K562 (cell line): ENCODE measurements at regions not wholly inside any gene's neighbourhood (a gene's known extent, or its start where the extent isn't known, plus 50 kb on each side); places are given as distances from the start of the nearest gene placed in this dataset.
A peak's percentile ranks its signal among the peaks of the same experiment; 100 is the strongest.

Experiments used
- BRD4 ChIP-seq: fragments of 200-600 bp; sonication (generic); IDR thresholded peaks from 2 replicates; pipeline ENCODE4 v1.6.1; 2017; ENCODE audit warnings: inconsistent platforms
- CREM ChIP-seq: IDR thresholded peaks from 2 replicates; pipeline ENCODE4 v1.6.1; 2014; ENCODE audit warnings: antibody characterized with exemption, low read depth
- GTF2E2 ChIP-seq: fragments of 200-800 bp; sonication (Bioruptor generic); IDR thresholded peaks from 2 replicates; pipeline ENCODE4 v1.6.1; 2016; ENCODE audit warnings: missing genetic modification characterization, missing compliant biosample characterization
- HEY1 ChIP-seq: fragments of 250-450 bp; sonication (Bioruptor Pico); IDR thresholded peaks from 2 replicates; pipeline ENCODE4 v1.5.0; 2020; ENCODE audit warnings: mild to moderate bottlenecking, moderate library complexity, borderline replicate concordance
- MAFF ChIP-seq: IDR thresholded peaks from 2 replicates; pipeline ENCODE4 v1.6.1; 2012; ENCODE audit warnings: low read length, improper control_type of control experiment
- MBD2 ChIP-seq: sonication (generic); IDR thresholded peaks from 2 replicates; pipeline ENCODE4 v1.6.1; 2016; ENCODE audit warnings: low read depth, borderline replicate concordance
- NR2C1 ChIP-seq, 2 experiments: fragments of 450-650 bp; IDR thresholded peaks; 2 replicates each; pipeline ENCODE4 v1.6.1; 2017; ENCODE audit warnings: mild to moderate bottlenecking in 2 of 2, antibody characterized with exemption in 1 of 2, inconsistent platforms in 1 of 2, missing compliant biosample characterization in 1 of 2, missing genetic modification characterization in 1 of 2
- NR2C2 ChIP-seq, 2 experiments: fragments of 200-800 bp in 1 of 2; sonication (Bioruptor generic) in 1 of 2; sonication (generic) in 1 of 2; formaldehyde crosslinking in 1 of 2; IDR thresholded peaks; 2 replicates each; pipeline versions ENCODE4 v1.6.1 to v1.8.0; 2016 to 2022; ENCODE audit warnings: mild to moderate bottlenecking in 1 of 2, missing compliant biosample characterization in 1 of 2, missing genetic modification characterization in 1 of 2, missing genetic modification reagents in 1 of 2
- PHF21A ChIP-seq: fragments of 450-650 bp; IDR thresholded peaks from 2 replicates; pipeline ENCODE4 v1.6.1; 2017; ENCODE audit warnings: low read depth, borderline replicate concordance
- RAD21 ChIP-seq, 2 experiments: fragments of 250-450 bp in 1 of 2; fragments of 450-650 bp in 1 of 2; sonication (Bioruptor Pico) in 1 of 2; formaldehyde crosslinking in 1 of 2; IDR thresholded peaks in 1 of 2; conservative IDR thresholded peaks in 1 of 2; 2 replicates each; pipeline versions ENCODE4 v1.4.0 to v1.8.0; 2020 to 2022; ENCODE audit warnings: mild to moderate bottlenecking in 2 of 2, moderate library complexity in 1 of 2
- SMARCC2 ChIP-seq: fragments of 450-650 bp; IDR thresholded peaks from 2 replicates; pipeline ENCODE4 v1.6.1; 2017; ENCODE audit warnings: antibody characterized with exemption, moderate library complexity, mild to moderate bottlenecking, low read depth
- SRF ChIP-seq, 2 experiments: fragments of 250-450, 450-650 bp in 1 of 2; sonication (Bioruptor Pico) in 1 of 2; sonication (generic) in 1 of 2; formaldehyde crosslinking; IDR thresholded peaks; 2 replicates each; pipeline versions ENCODE4 v1.5.0 to v1.5.1; 2020 to 2022; ENCODE audit warnings: mild to moderate bottlenecking in 1 of 2, missing genetic modification reagents in 1 of 2
- STAT5A ChIP-seq: IDR thresholded peaks from 2 replicates; pipeline ENCODE4 v1.6.1; 2012; ENCODE audit warnings: low read length, inconsistent platforms, borderline replicate concordance
- TBL1XR1 ChIP-seq, 2 experiments: IDR thresholded peaks; 2 replicates each; pipeline ENCODE4 v1.6.1; 2012; ENCODE audit warnings: improper control_type of control experiment in 2 of 2, low read length in 2 of 2, mild to moderate bottlenecking in 1 of 2
- TEAD4 ChIP-seq, 2 experiments: sonication (generic) in 1 of 2; formaldehyde crosslinking in 1 of 2; IDR thresholded peaks; 2 replicates each; pipeline versions ENCODE4 v1.6.1 to v1.8.0; 2012 to 2022; ENCODE audit warnings: borderline replicate concordance in 1 of 2, inconsistent platforms in 1 of 2, low read length in 1 of 2, mild to moderate bottlenecking in 1 of 2, missing genetic modification reagents in 1 of 2
- TGIF2 ChIP-seq: sonication (generic); formaldehyde crosslinking; IDR thresholded peaks from 2 replicates; pipeline ENCODE4 v1.8.1; 2022; ENCODE audit warnings: mild to moderate bottlenecking, missing genetic modification reagents, moderate library complexity
- ZNF512 ChIP-seq: IDR thresholded peaks from 2 replicates; pipeline ENCODE4 v1.6.1; 2016; ENCODE audit warnings: missing genetic modification characterization, missing compliant biosample characterization
- ZNF766 ChIP-seq: fragments of 200-800 bp; sonication (Bioruptor generic); conservative IDR thresholded peaks from 2 replicates; pipeline ENCODE4 v1.6.1; 2016; ENCODE audit warnings: missing genetic modification characterization, missing compliant biosample characterization
- ZNF780A ChIP-seq: fragments of 250-450 bp; sonication (Bioruptor Pico); IDR thresholded peaks from 2 replicates; pipeline ENCODE4 v1.5.0; 2021; ENCODE audit warnings: mild to moderate bottlenecking
- TF ChIP-seq, protein P1 (sequence below): sonication (generic); formaldehyde crosslinking; IDR thresholded peaks from 2 replicates; pipeline ENCODE4 v1.4.0; 2020; ENCODE audit warnings: mild to moderate bottlenecking, missing genetic modification reagents
- TF ChIP-seq, protein P2 (sequence below): IDR thresholded peaks from 2 replicates; pipeline ENCODE4 v1.6.1; 2011; ENCODE audit warnings: borderline replicate concordance, low read depth, mild to moderate bottlenecking, moderate library complexity, low read length; ENCODE audit not compliant: insufficient read depth, poor library complexity, severe bottlenecking

- TF ChIP-seq ZNF780A (CRISPR knock-in tag) (no peak), MAFF (no peak), STAT5A (peak; percentile 56), BRD4 (0 out of 2 replicates have a peak, but pooled peaks have one; percentile 23), NR2C2 (CRISPR knock-in tag; IDR thresholded peaks at IDR 0.05) (no peak), NR2C2 (tag; IDR thresholded peaks at IDR 0.05) (peak; percentile 95), SMARCC2 (no peak), GTF2E2 (tag) (0 out of 2 replicates have a peak, but pooled peaks have one; percentile 64), MBD2 (no peak), TEAD4 (IDR thresholded peaks at IDR 0.05; ENCODE audit: low read length) (peak; percentile 41; the same call in 1 of the 2 replicates), TEAD4 (CRISPR knock-in tag; IDR thresholded peaks at IDR 0.05; ENCODE audit: borderline replicate concordance) (no peak), SRF (CRISPR knock-in tag; IDR thresholded peaks at IDR 0.05) (no peak), PHF21A (no peak), ZNF512 (no peak), HEY1 (CRISPR knock-in tag) (no peak), RAD21 (CRISPR knock-in tag; conservative IDR thresholded peaks at IDR 0.05 in 1 of 2, IDR thresholded peaks at IDR 0.05 in 1 of 2) (peak in 1 of 2 experiments; percentile 35; a peak in 2 of 4 replicates), TBL1XR1 (IDR thresholded peaks at IDR 0.05; ENCODE audit: low read length in 2 of 2) (peak in 1 of 2 experiments; percentile 79; a peak in 1 of 4 replicates), CREM (no peak), ZNF766 (CRISPR knock-in tag) (peak; percentile 11; the same call in 1 of the 2 replicates), NR2C1 (IDR thresholded peaks at IDR 0.05) (peak; percentile 56), NR2C1 (tag; IDR thresholded peaks at IDR 0.05) (peak; percentile 91), TGIF2 (CRISPR knock-in tag) (no peak)
- TF ChIP-seq, protein P1, sequence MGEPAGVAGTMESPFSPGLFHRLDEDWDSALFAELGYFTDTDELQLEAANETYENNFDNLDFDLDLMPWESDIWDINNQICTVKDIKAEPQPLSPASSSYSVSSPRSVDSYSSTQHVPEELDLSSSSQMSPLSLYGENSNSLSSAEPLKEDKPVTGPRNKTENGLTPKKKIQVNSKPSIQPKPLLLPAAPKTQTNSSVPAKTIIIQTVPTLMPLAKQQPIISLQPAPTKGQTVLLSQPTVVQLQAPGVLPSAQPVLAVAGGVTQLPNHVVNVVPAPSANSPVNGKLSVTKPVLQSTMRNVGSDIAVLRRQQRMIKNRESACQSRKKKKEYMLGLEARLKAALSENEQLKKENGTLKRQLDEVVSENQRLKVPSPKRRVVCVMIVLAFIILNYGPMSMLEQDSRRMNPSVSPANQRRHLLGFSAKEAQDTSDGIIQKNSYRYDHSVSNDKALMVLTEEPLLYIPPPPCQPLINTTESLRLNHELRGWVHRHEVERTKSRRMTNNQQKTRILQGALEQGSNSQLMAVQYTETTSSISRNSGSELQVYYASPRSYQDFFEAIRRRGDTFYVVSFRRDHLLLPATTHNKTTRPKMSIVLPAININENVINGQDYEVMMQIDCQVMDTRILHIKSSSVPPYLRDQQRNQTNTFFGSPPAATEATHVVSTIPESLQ (CRISPR knock-in tag): no peak
- TF ChIP-seq, protein P2, sequence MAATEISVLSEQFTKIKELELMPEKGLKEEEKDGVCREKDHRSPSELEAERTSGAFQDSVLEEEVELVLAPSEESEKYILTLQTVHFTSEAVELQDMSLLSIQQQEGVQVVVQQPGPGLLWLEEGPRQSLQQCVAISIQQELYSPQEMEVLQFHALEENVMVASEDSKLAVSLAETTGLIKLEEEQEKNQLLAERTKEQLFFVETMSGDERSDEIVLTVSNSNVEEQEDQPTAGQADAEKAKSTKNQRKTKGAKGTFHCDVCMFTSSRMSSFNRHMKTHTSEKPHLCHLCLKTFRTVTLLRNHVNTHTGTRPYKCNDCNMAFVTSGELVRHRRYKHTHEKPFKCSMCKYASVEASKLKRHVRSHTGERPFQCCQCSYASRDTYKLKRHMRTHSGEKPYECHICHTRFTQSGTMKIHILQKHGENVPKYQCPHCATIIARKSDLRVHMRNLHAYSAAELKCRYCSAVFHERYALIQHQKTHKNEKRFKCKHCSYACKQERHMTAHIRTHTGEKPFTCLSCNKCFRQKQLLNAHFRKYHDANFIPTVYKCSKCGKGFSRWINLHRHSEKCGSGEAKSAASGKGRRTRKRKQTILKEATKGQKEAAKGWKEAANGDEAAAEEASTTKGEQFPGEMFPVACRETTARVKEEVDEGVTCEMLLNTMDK: no peak
Measured at GRCh38 chr7:25926891-25927625, 224.9 kb upstream of the NFE2L3 start (continued).
